OCI-LY7 (cell line): ENCODE measurements at regions not wholly inside any gene's neighbourhood (a gene's known extent, or its start where the extent isn't known, plus 50 kb on each side); places are given as distances from the start of the nearest gene placed in this dataset.

Experiments
- BruUV-seq: library from RNA; stranded (reverse); fragments of 400-500 nt; replicated peaks from 2 replicates; lab custom pipeline; 2021; lab: Mats Ljungman, UMichigan
- CTCF ChIA-PET: fragments of 300-600 bp; sonication (Branson Sonifier 250); formaldehyde crosslinking; loops from one replicate; lab custom pipeline; 2022; ENCODE audit warnings: antibody characterized with exemption; ENCODE audit not compliant: unreplicated experiment; lab: Charles Lee
- POLR2A ChIA-PET: fragments of 300-600 bp; sonication (Branson Sonifier 250); formaldehyde crosslinking; loops from one replicate; lab custom pipeline; 2022; ENCODE audit warnings: antibody characterized with exemption; lab: Charles Lee
- DNase-seq: peaks from one replicate; pipeline ENCODE4 v3.0.0-alpha.2; 2015; ENCODE audit warnings: low spot score
- H2AFZ ChIP-seq: fragments of 200-600 bp; sonication (generic), shearing (Covaris generic); 2 replicates; pipeline ENCODE4 v1.6.1; 2014; ENCODE audit warnings: mild to moderate bottlenecking, antibody characterized with exemption, low read length, moderate library complexity
- H3K27ac ChIP-seq: fragments of 200-600 bp; sonication (generic); 2 replicates; pipeline ENCODE4 v1.5.1; 2014; ENCODE audit warnings: mixed run types, low read depth, mild to moderate bottlenecking, moderate library complexity, low read length, inconsistent platforms; ENCODE audit not compliant: poor library complexity, severe bottlenecking
- H3K36me3 ChIP-seq: fragments of 200-600 bp; sonication (generic); 2 replicates; pipeline ENCODE4 v1.6.1; 2014; ENCODE audit warnings: mild to moderate bottlenecking, antibody characterized with exemption, low read length, moderate library complexity, mixed read lengths; ENCODE audit not compliant: insufficient read depth
- H3K4me1 ChIP-seq: fragments of 200-600 bp; sonication (generic); 2 replicates; pipeline ENCODE4 v1.5.1; 2014; ENCODE audit warnings: mild to moderate bottlenecking, low read length; ENCODE audit not compliant: insufficient read depth, poor library complexity, severe bottlenecking
- H3K4me2 ChIP-seq: fragments of 200-600 bp; sonication (generic); 2 replicates; pipeline ENCODE4 v1.6.1; 2014; ENCODE audit warnings: mild to moderate bottlenecking, low read length
- H3K4me3 ChIP-seq: fragments of 200-600 bp; sonication (generic); 2 replicates; pipeline ENCODE4 v1.5.1; 2014; ENCODE audit warnings: mild to moderate bottlenecking, low read depth, low read length; ENCODE audit not compliant: poor library complexity, severe bottlenecking
- H3K79me2 ChIP-seq: fragments of 200-600 bp; sonication (generic); 2 replicates; pipeline ENCODE4 v1.6.1; 2016; ENCODE audit warnings: low read depth, mild to moderate bottlenecking, low read length, moderate library complexity, mixed read lengths; ENCODE audit not compliant: insufficient read depth
- H3K9me2 ChIP-seq: fragments of 200-600 bp; sonication (generic); 2 replicates; pipeline ENCODE4 v1.6.1; 2016; ENCODE audit warnings: mild to moderate bottlenecking, low read length, mixed read lengths; ENCODE audit not compliant: insufficient read depth
- H3K9me3 ChIP-seq: fragments of 200-600 bp; sonication (generic); 2 replicates; pipeline ENCODE4 v1.6.1; 2014; ENCODE audit warnings: mild to moderate bottlenecking, mixed run types, low read length, mixed read lengths
- H4K20me1 ChIP-seq: fragments of 200-600 bp; sonication (generic); 2 replicates; pipeline ENCODE4 v1.6.1; 2014; ENCODE audit warnings: mild to moderate bottlenecking, antibody characterized with exemption, low read length, moderate library complexity, mixed read lengths; ENCODE audit not compliant: insufficient read depth
- EZH2phosphoT487 ChIP-seq: fragments of 200-600 bp; sonication (generic); IDR thresholded peaks from 2 replicates; pipeline ENCODE4 v1.6.1; 2018; ENCODE audit warnings: low read depth, borderline replicate concordance, mild to moderate bottlenecking, mixed run types, antibody characterized with exemption, low read length, moderate library complexity, mixed read lengths
- intact Hi-C: fragments of 100-400 bp; cut with micrococcal nuclease; formaldehyde crosslinking; loops from one replicate; pipeline ENCODE4 v1.10.0; 2022; ENCODE audit not compliant: unreplicated experiment
- TF ChIP-seq, protein P1 (sequence below): fragments of 200-600 bp; sonication (generic); conservative IDR thresholded peaks from 2 replicates; pipeline ENCODE4 v1.5.1; 2014; ENCODE audit warnings: mild to moderate bottlenecking, antibody characterized with exemption, low read length, moderate library complexity, mixed read lengths

DNA sequence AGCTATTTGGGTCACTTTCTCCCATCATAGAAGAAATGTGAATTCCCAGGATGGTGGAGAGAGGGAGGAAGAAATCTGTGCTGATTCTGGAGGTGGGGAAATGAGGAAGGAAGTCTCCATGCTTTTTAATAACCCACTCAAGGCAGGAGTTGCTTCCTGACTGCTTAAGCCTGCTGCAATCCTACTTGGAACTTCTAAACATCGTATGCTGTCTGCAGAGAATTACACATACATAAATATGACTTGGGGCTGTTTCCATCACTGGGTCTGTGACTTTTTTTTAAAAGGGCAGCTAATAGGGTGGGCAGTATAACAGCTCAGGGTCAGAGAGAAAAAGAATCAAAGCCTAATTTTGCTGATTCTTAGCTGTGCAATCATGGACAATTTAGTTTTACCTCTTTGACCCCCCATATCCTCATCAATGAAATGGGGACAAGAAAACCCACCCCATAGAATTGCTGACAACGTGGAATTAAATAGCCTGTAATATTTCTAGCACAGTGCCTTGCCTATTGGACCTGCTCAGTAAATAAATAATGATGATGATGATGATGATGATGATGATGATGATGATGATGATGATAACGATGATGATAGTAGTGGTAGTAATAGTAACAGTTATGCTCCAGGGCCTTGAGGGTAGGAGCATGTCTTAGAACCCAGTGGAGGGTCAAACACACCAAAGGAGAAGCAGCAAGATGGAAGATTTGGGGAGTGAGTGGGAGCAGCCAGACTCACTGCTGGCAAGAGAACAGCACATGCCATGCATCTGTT is 166.7 kb upstream of the LRFN2 start:
- Histone ChIP-seq H3K9me3 (no peaks in the 10 kb centered on the region), H3K4me1 (peaks cover 16% of the 10 kb centered on the region), H4K20me1 (no peaks in the 10 kb centered on the region), H2AFZ (no peak overlapping the region), H3K79me2 (no peaks in the 10 kb centered on the region), H3K9me2 (no peaks in the 10 kb centered on the region), H3K4me3 (no peak overlapping the region), H3K36me3 (no peaks in the 10 kb centered on the region), H3K4me2 (no peak overlapping the region), H3K27ac (no peak overlapping the region)
- no peak for TF ChIP-seq EZH2phosphoT487
- TF ChIP-seq, protein P1, sequence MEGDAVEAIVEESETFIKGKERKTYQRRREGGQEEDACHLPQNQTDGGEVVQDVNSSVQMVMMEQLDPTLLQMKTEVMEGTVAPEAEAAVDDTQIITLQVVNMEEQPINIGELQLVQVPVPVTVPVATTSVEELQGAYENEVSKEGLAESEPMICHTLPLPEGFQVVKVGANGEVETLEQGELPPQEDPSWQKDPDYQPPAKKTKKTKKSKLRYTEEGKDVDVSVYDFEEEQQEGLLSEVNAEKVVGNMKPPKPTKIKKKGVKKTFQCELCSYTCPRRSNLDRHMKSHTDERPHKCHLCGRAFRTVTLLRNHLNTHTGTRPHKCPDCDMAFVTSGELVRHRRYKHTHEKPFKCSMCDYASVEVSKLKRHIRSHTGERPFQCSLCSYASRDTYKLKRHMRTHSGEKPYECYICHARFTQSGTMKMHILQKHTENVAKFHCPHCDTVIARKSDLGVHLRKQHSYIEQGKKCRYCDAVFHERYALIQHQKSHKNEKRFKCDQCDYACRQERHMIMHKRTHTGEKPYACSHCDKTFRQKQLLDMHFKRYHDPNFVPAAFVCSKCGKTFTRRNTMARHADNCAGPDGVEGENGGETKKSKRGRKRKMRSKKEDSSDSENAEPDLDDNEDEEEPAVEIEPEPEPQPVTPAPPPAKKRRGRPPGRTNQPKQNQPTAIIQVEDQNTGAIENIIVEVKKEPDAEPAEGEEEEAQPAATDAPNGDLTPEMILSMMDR, result no peak
- ChIA-PET CTCF (no interaction called here), POLR2A (interaction anchor here (0.7 kb wide), 1 partner anchor 293 kb away, joined by 3 read pairs; no protein-coding TSS in a partner anchor)
- intact Hi-C loops, result no loop called here
- DNase-seq, result no peak
- BruUV-seq, result no TSS peak

DNA sequence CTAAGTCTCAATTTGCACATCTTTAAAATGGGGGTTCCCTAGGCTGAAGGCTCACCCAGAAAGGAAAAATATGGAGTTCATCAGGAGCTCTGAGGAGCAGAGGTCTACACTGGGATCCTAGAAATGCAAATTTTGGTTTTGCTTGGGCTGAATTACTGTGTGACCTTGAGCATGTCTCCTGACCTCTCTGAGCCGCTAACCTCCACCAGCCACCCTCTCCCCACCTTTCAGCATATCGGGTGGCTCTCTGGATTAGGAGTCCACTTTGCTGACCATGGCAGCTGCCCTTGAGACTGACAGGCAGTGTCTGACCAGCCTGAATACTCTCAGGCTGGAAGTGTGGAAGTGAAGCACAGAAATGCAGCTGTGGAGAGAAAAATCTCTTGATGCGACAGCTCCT is 165.9 kb upstream of the LRFN2 start:
- intact Hi-C loops, result no loop called here
- Histone ChIP-seq H3K27ac (no peak overlapping the region), H3K36me3 (no peaks in the 10 kb centered on the region), H3K9me3 (no peaks in the 10 kb centered on the region), H3K4me1 (peaks cover 16% of the 10 kb centered on the region), H3K79me2 (no peaks in the 10 kb centered on the region), H4K20me1 (no peaks in the 10 kb centered on the region), H2AFZ (no peak overlapping the region), H3K4me3 (no peak overlapping the region), H3K4me2 (no peak overlapping the region), H3K9me2 (no peaks in the 10 kb centered on the region)
- no TSS peak for BruUV-seq
- TF ChIP-seq EZH2phosphoT487, result no peak
- TF ChIP-seq, protein P1, result no peak
- CTCF ChIA-PET, result no interaction called here
- POLR2A ChIA-PET, result no interaction called here
- DNase-seq, result no peak

DNA sequence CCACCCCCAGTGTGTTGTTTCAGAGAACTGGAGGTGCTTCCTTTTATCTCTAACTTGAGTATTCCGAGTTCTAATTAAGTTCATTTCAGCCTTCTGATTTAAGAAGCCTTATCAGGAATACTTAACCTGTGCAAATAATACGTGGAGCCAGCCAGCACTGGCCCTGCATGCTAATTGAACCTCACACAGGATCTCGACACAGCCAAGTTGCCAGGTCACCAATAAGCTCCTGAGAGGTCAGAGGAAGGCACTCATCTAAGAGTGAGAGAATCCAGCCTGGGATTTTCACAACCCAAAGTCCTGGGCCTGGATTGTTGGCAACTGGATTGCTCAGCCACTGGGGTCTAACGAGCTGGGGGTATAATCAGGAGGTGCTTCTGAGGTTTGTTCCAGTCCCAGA is 157.7 kb upstream of the LRFN2 start:
- no TSS peak for BruUV-seq
- H3K9me3 ChIP-seq, result no peaks in the 10 kb centered on the region
- no peak overlapping the region for H3K4me3 ChIP-seq
- H4K20me1 ChIP-seq, result no peaks in the 10 kb centered on the region
- no peak overlapping the region for H2AFZ ChIP-seq
- no peaks in the 10 kb centered on the region for H3K4me1 ChIP-seq
- H3K79me2 ChIP-seq, result no peaks in the 10 kb centered on the region
- ChIA-PET POLR2A (interaction anchor here (1.1 kb wide), 1 partner anchor 15 kb away, joined by 4 read pairs; no protein-coding TSS in a partner anchor), CTCF (no interaction called here)
- no peaks in the 10 kb centered on the region for H3K9me2 ChIP-seq
- H3K4me2 ChIP-seq, result no peak overlapping the region
- H3K36me3 ChIP-seq, result no peaks in the 10 kb centered on the region
- H3K27ac ChIP-seq, result no peak overlapping the region
- DNase-seq, result no peak
- intact Hi-C loops, result no loop called here
- TF ChIP-seq, protein P1, result no peak
- TF ChIP-seq EZH2phosphoT487, result no peak
